ENCODE measurements at regions not wholly inside any gene's neighbourhood (a gene's known extent, or its start where the extent isn't known, plus 50 kb on each side); places are given as distances from the start of the nearest gene placed in this dataset.

GRCh38 chr6:88442737-88443136, 276.6 kb upstream of the CNR1 start:
- Histone ChIP-seq H3K9me3 (ENCODE audit: control insufficient read depth, insufficient read depth, low read length) (no peaks in the 10 kb centered on the region), H3K4me2 (ENCODE audit: low read length) (no peak overlapping the region), H4K20me1 (ENCODE audit: control insufficient read depth, insufficient read depth, low read depth, low read length) (no peaks in the 10 kb centered on the region), H3K4me1 (ENCODE audit: control insufficient read depth, low read length) (no peaks in the 10 kb centered on the region), H3K27ac (ENCODE audit: low read depth, low read length) (no peak overlapping the region), H3K27me3 (ENCODE audit: control insufficient read depth, low read length) (no peaks in the 10 kb centered on the region), H3K9me2 (replicated peaks; ENCODE audit: control insufficient read depth, low read length) (no peaks in the 10 kb centered on the region), H3K79me2 (ENCODE audit: control insufficient read depth, low read length) (no peaks in the 10 kb centered on the region), H3K36me3 (ENCODE audit: control insufficient read depth, low read length) (no peaks in the 10 kb centered on the region), H3F3A (ENCODE audit: control insufficient read depth, insufficient read depth) (no peaks in the 10 kb centered on the region), H3K4me3 (ENCODE audit: low read length) (no peak overlapping the region)
- TF ChIP-seq CTCF (IDR thresholded peaks at IDR 0.05; ENCODE audit: low read depth, low read length, poor library complexity, severe bottlenecking) (no peak), EZH2phosphoT487 (IDR thresholded peaks at IDR 0.05; ENCODE audit: borderline replicate concordance, low read length) (no peak)

- H3K4me1 ChIP-seq (ENCODE audit: control insufficient read depth, low read length), result no peaks in the 10 kb centered on the region
- TF ChIP-seq CTCF (IDR thresholded peaks at IDR 0.05; ENCODE audit: low read depth, low read length, poor library complexity, severe bottlenecking) (no peak), EZH2phosphoT487 (IDR thresholded peaks at IDR 0.05; ENCODE audit: borderline replicate concordance, low read length) (no peak)
- no peaks in the 10 kb centered on the region for H4K20me1 ChIP-seq (ENCODE audit: control insufficient read depth, insufficient read depth, low read depth, low read length)
- no peaks in the 10 kb centered on the region for H3K27me3 ChIP-seq (ENCODE audit: control insufficient read depth, low read length)
- H3K79me2 ChIP-seq (ENCODE audit: control insufficient read depth, low read length), result no peaks in the 10 kb centered on the region
- H3K36me3 ChIP-seq (ENCODE audit: control insufficient read depth, low read length), result no peaks in the 10 kb centered on the region
- no peaks in the 10 kb centered on the region for H3K9me2 ChIP-seq (replicated peaks; ENCODE audit: control insufficient read depth, low read length)
- H3K9me3 ChIP-seq (ENCODE audit: control insufficient read depth, insufficient read depth, low read length), result no peaks in the 10 kb centered on the region
- H3F3A ChIP-seq (ENCODE audit: control insufficient read depth, insufficient read depth), result no peaks in the 10 kb centered on the region
- no peak overlapping the region for H3K27ac ChIP-seq (ENCODE audit: low read depth, low read length)
- H3K4me2 ChIP-seq (ENCODE audit: low read length), result no peak overlapping the region
- H3K4me3 ChIP-seq (ENCODE audit: low read length), result no peak overlapping the region
Measured at GRCh38 chr6:88441346-88441745, 275.2 kb upstream of the CNR1 start.

- Histone ChIP-seq H3K79me2 (ENCODE audit: control insufficient read depth, low read length) (no peaks in the 10 kb centered on the region), H3K4me1 (ENCODE audit: control insufficient read depth, low read length) (no peaks in the 10 kb centered on the region), H3K9me2 (replicated peaks; ENCODE audit: control insufficient read depth, low read length) (0 out of 2 replicates have a peak, but pooled peaks cover 2% of the 10 kb centered on the region), H3K9me3 (ENCODE audit: control insufficient read depth, insufficient read depth, low read length) (no peaks in the 10 kb centered on the region), H4K20me1 (ENCODE audit: control insufficient read depth, insufficient read depth, low read depth, low read length) (no peaks in the 10 kb centered on the region), H3K27ac (ENCODE audit: low read depth, low read length) (no peak overlapping the region), H3K4me2 (ENCODE audit: low read length) (no peak overlapping the region), H3K36me3 (ENCODE audit: control insufficient read depth, low read length) (no peaks in the 10 kb centered on the region), H3K4me3 (ENCODE audit: low read length) (no peak overlapping the region), H3F3A (ENCODE audit: control insufficient read depth, insufficient read depth) (no peaks in the 10 kb centered on the region), H3K27me3 (ENCODE audit: control insufficient read depth, low read length) (no peaks in the 10 kb centered on the region)
- TF ChIP-seq EZH2phosphoT487 (IDR thresholded peaks at IDR 0.05; ENCODE audit: borderline replicate concordance, low read length) (no peak), CTCF (IDR thresholded peaks at IDR 0.05; ENCODE audit: low read depth, low read length, poor library complexity, severe bottlenecking) (no peak)
Measured at GRCh38 chr6:88428068-88428467, 261.9 kb upstream of the CNR1 start.

GRCh38 chr6:88426005-88426404, 259.9 kb upstream of the CNR1 start:
- Histone ChIP-seq H3F3A (ENCODE audit: control insufficient read depth, insufficient read depth) (no peaks in the 10 kb centered on the region), H3K9me3 (ENCODE audit: control insufficient read depth, insufficient read depth, low read length) (no peaks in the 10 kb centered on the region), H3K36me3 (ENCODE audit: control insufficient read depth, low read length) (no peaks in the 10 kb centered on the region), H3K4me2 (ENCODE audit: low read length) (no peak overlapping the region), H3K4me1 (ENCODE audit: control insufficient read depth, low read length) (no peaks in the 10 kb centered on the region), H4K20me1 (ENCODE audit: control insufficient read depth, insufficient read depth, low read depth, low read length) (no peaks in the 10 kb centered on the region), H3K9me2 (replicated peaks; ENCODE audit: control insufficient read depth, low read length) (0 out of 2 replicates have a peak, but pooled peaks cover 2% of the 10 kb centered on the region), H3K79me2 (ENCODE audit: control insufficient read depth, low read length) (no peaks in the 10 kb centered on the region), H3K27me3 (ENCODE audit: control insufficient read depth, low read length) (no peaks in the 10 kb centered on the region), H3K4me3 (ENCODE audit: low read length) (no peak overlapping the region), H3K27ac (ENCODE audit: low read depth, low read length) (no peak overlapping the region)
- TF ChIP-seq CTCF (IDR thresholded peaks at IDR 0.05; ENCODE audit: low read depth, low read length, poor library complexity, severe bottlenecking) (no peak), EZH2phosphoT487 (IDR thresholded peaks at IDR 0.05; ENCODE audit: borderline replicate concordance, low read length) (no peak)

Data from DOHH2 (cell line).